IPS-NIHi7 (cell line): ENCODE measurements at regions not wholly inside any gene's neighbourhood (a gene's known extent, or its start where the extent isn't known, plus 50 kb on each side); places are given as distances from the start of the nearest gene placed in this dataset.
"Not testable (repeated sequence)": the region's sequence is repeated elsewhere in the genome, so short reads cannot be mapped to it uniquely, and the experiment has no call there.

Source experiments
- DNase-seq: peaks from one replicate; pipeline ENCODE4 v3.0.0; 2012; ENCODE audit warnings: mixed read lengths; ENCODE audit errors: extremely low spot score

DNA sequence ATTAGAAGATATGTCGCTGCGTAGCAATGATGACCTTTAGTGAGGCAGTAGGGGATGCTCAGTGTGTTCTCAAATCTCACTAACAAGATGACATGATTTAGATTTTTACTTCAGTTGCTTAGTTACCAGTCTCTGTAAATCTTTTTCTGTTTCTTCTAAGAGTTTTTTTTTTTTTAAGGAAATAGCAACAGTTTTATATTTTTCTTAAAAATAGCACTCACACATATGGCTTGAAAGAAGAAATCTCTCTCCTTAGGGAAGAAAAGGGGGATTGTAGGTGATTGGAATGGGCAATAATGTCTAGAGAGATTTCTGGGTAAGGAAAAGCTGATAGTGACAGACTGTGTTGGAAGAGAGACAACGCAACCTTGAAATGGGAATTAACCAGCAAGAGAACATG lies 524.6 kb upstream of the ARPP21 start:
- no peak for DNase-seq

DNA sequence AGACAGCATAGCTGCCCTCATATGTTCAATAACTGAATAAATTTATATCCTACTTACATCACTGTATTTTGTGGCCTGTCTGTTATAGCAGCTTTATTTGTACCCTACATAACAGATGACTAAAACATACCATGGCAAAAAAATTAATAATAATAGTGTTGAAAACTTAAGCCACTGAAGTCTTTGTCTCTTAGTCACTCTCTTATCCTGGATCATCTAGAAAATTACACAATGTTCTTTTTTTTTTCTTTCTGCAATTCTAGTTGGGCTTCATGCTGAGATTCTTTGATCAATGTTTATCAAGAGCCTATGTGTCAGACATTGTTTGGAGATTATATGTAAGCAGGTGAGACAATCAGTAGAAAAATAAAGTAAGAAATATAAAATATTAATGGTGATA lies 519.3 kb upstream of the ARPP21 start:
- DNase-seq: no peak

DNA sequence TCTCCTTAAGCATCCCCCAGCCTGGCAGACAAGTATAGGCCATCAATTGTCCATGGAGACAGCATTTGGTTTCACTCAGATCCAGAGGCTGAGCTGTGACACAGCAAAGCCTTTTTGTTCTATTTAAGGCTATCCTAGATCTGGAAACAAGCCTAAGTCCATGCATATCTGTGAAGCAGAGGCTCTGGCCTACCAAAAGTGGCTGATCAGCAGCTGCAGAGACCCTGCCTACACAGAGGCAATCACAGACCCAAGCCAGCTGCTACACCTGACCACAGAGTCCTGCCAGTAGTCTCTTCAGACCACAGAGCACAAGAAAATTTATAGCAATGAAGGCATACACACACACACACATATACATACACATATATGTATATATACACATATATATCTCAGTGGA lies 501.7 kb upstream of the ARPP21 start:
- DNase-seq: no peak

DNA sequence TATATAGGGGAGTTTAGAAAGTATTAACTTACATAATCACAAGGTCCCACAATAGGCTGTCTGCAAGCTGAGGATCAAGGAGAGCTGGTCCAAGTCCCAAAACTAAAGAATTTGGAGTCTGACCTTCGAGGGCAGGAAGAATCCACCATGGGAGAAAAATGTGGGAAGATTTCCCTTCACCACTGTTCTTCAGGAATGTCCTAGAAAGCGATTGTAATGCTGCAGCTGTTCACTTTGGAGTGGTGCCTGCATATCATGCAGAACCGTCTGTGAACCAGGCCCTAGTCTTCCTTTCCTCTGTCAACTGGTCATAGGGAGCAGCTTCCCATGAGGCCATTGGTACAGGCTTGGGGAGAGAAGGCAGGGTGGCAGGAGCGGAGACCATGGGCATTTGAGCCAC lies 497.9 kb upstream of the ARPP21 start:
- no peak for DNase-seq

- DNase-seq: no peak
Measured at GRCh38 chr3:35144011-35144410, 495.3 kb upstream of the ARPP21 start.

DNA sequence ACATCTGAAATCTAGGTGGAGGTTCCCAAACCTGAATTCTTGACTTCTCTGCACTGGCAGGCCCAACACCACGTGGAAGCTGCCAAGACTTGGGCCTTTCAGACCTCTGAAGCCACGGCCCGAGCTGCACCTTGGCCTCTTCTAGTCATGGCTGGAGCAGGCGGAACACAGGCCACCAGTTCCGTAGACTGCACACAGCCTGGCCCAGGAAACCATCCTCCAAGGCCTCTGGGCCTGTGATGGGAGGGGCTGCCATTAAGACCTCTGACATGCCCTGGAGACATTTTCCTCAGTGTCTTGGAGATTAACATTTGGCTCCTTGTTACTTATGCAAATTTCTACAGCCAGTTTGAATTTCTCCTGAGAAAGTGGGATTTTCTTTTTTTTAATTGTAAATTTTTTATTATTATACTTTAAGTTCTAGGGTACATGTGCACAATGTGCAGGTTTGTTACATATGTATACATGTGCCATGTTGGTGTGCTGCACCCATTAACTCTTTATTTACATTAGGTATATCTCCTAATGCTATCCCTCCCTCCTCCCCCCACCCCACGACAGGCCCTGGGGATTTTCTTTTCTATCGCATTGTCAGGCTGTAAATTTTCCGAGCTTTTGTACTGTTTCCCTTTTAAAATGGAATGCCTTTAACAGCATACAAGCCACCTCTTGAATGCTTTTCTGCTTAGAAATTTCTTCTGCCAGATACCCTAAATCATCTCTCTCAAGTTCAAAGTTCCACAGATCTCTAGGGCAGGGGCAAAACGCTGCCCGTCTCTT lies 492.9 kb upstream of the ARPP21 start:
- not testable (repeated sequence) for DNase-seq

DNA sequence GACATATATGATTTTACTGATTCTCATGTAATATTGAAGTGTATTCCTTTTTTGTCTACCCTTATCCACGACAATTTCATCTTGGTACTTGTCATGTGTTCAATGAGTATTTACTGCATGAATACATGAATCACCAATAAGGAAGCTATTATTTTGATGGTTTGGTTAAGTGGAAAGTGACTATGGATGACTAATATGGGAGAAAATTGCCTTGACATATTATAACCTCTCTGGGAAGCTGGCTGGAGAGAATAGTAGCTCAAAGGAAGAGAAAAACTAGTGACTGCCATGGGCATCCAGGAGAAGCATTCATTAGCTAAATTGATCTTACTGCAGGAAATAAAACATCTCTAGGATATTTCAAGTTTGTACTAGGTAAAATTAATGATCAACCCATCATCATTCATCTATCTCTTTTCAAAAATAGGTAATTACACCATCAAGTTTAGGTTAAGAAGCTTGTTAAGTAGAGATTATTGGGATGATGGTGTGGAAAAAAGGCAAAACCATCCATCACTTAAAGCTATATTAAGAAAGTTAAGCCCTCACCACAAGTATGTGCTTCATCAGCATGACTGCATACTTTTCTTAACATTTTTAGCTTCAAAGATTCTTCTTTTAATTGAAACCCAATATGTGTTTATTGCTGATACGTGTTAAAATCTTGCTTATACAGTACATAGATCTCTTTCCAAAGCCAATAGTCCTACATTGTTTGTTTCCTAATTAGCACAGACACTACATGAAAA lies 455.2 kb upstream of the ARPP21 start:
- no peak for DNase-seq

DNA sequence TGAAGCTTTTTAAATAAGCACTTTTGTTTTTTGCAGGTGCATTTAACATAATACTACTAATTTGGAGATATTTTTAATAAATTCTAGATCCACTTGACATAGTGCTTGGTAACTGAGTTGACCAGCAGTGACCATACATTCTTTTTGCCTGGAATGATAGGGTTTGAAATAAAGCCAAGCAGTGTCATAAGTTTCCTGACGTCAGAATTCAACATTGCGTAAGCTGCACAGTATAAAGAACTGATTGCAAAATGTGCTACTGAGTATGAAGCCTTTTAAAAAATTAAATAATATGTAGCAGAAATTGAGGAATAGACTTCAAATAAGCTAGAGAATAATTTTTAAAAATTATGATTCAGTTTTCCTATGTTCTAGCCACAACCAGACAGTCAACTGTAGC lies 454.6 kb upstream of the ARPP21 start:
- no peak for DNase-seq

GRCh38 chr3:35187908-35188307 lies 451.4 kb upstream of the ARPP21 start:
- no peak for DNase-seq

DNA sequence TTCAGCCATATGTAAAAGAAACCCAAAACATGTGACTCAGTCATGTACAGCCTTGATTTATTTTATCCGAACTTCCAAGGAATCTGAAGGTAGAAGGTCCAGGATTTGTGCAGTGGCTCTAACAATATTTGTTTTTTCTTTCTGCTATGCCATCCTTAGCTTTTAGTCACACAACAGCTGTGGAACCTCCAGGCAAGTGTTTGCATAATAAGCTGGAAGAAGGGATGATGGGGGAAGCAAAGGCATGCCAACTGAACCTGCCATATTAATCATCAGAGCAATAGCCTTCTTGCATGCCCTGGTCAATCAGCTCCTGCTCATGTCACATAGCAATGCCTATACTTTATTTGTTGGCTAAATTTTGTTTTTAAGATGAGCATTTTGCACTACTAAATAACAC lies 444.7 kb upstream of the ARPP21 start:
- no peak for DNase-seq

DNA sequence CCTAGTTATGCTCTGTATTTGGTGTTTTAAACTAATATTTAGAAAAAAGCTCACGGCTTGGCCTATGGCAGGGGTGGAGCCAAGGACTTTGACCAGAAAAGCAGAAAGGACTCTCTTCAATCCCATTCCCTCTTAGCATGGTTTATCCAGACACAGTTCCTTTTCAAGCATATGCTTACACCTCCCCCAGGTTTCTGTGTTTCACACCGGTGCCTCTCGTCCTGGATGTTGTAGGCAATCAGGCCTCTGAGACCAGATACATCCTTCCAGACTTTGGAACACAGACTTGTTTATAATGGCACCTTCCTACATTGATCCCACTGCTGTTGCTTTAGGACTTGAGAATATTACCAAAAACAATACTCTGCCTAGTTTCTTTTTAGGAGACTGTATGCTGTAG lies 440.5 kb upstream of the ARPP21 start:
- DNase-seq: no peak

GRCh38 chr3:35200056-35200455 lies 439.3 kb upstream of the ARPP21 start:
- no peak for DNase-seq

- DNase-seq: no peak
Measured at GRCh38 chr3:35201211-35201610, 438.1 kb upstream of the ARPP21 start.

- no peak for DNase-seq
Measured at GRCh38 chr3:35215525-35216500, 423.5 kb upstream of the ARPP21 start.

DNA sequence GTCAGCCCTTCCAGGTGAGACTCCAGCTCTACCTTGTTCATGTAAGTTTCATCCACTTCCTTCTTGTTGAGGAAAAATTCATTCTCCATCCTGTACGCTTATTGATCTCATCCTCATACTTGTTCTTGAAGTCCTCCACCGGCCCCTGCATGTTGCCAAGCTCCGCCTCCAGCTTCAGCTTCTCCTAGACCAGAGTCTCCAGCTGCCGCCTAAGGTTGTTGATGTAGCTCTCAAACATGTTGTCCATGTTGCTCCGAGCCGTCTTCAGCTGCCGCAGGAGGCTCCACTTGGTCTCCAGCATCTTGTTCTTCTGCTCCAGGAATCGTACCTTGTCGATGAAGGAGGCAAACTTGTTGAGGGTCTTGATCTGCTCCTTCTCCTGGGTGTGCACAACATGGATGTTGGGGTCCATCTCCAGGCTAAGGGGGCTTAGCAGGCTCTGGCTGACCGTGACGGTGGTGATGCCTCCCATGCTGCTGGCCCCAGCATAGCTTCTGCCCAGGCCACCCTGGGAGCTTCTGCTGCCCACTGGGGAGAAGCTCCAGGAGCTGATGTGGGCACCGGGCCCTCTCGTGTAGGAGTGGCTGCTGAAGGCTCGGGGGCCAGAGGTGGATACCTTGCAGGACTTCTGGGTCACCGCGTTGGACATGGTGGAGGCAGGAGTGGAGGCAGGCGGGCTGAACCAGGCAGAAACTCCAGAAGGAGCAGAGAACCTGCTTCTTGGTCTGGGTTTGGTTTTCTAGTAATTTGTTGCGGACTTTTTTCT lies 422.6 kb upstream of the ARPP21 start:
- DNase-seq: no peak

- DNase-seq: no peak
Measured at GRCh38 chr3:35223632-35224394, 415.5 kb upstream of the ARPP21 start.

GRCh38 chr3:35224565-35225295 lies 414.6 kb upstream of the ARPP21 start:
- no peak for DNase-seq

GRCh38 chr3:35241236-35241635 lies 398.1 kb upstream of the ARPP21 start:
- DNase-seq: no peak

GRCh38 chr3:35254917-35255316 lies 384.4 kb upstream of the ARPP21 start:
- no peak for DNase-seq

- DNase-seq: no peak
Measured at GRCh38 chr3:35257641-35258040, 381.7 kb upstream of the ARPP21 start.
